ENCODE measurements at regions not wholly inside any gene's neighbourhood (a gene's known extent, or its start where the extent isn't known, plus 50 kb on each side); places are given as distances from the start of the nearest gene placed in this dataset.
"Not testable (repeated sequence)": the region's sequence is repeated elsewhere in the genome, so short reads cannot be mapped to it uniquely, and the experiment has no call there.

- not testable (repeated sequence) for H3K4me1 Mint-ChIP-seq, H3K4me3 Mint-ChIP-seq, H3K9me3 Mint-ChIP-seq, ATAC-seq, H3K27ac Mint-ChIP-seq, H3K36me3 Mint-ChIP-seq
- H3K27me3 Mint-ChIP-seq = peaks cover 31% of the 10 kb centered on the region
Measured at GRCh38 chr6:154639196-154639595, 94.0 kb upstream of the SCAF8 start.

GRCh38 chr6:154648188-154648887 is 84.9 kb upstream of the SCAF8 start:
- H3K4me1 Mint-ChIP-seq = peaks cover 5% of the 10 kb centered on the region
- no peak overlapping the region for H3K27ac Mint-ChIP-seq
- H3K27me3 Mint-ChIP-seq = peaks cover 20% of the 10 kb centered on the region

GRCh38 chr6:154648888-154649205 is 84.4 kb upstream of the SCAF8 start:
- Mint-ChIP-seq H3K36me3 (no peaks in the 10 kb centered on the region), H3K4me3 (no peak overlapping the region), H3K9me3 (no peaks in the 10 kb centered on the region), H3K27ac (no peak overlapping the region), H3K4me1 (peaks cover 5% of the 10 kb centered on the region), H3K27me3 (peaks cover 19% of the 10 kb centered on the region)
- ATAC-seq = no peak

More at GRCh38 chr6:154648188-154648887, 84.9 kb upstream of the SCAF8 start:
- no peaks in the 10 kb centered on the region for H3K9me3 Mint-ChIP-seq
- ATAC-seq = no peak
- no peak overlapping the region for H3K4me3 Mint-ChIP-seq
- no peaks in the 10 kb centered on the region for H3K36me3 Mint-ChIP-seq

- Mint-ChIP-seq H3K36me3 (no peaks in the 10 kb centered on the region), H3K27me3 (peaks cover 10% of the 10 kb centered on the region), H3K27ac (no peak overlapping the region), H3K4me1 (peaks cover 5% of the 10 kb centered on the region), H3K4me3 (no peak overlapping the region), H3K9me3 (no peaks in the 10 kb centered on the region)
- no peak for ATAC-seq
Measured at GRCh38 chr6:154649721-154650120, 83.5 kb upstream of the SCAF8 start.

GRCh38 chr6:154650351-154650750 is 82.9 kb upstream of the SCAF8 start:
- no peak for ATAC-seq
- Mint-ChIP-seq H3K9me3 (no peaks in the 10 kb centered on the region), H3K4me1 (peaks cover 5% of the 10 kb centered on the region), H3K27ac (no peak overlapping the region), H3K36me3 (no peaks in the 10 kb centered on the region), H3K27me3 (peaks cover 9% of the 10 kb centered on the region), H3K4me3 (no peak overlapping the region)

GRCh38 chr6:154651656-154652055 is 81.6 kb upstream of the SCAF8 start:
- Mint-ChIP-seq H3K4me3 (no peak overlapping the region), H3K27ac (no peak overlapping the region), H3K4me1 (peaks cover 5% of the 10 kb centered on the region), H3K9me3 (no peaks in the 10 kb centered on the region), H3K27me3 (no peaks in the 10 kb centered on the region), H3K36me3 (no peaks in the 10 kb centered on the region)
- ATAC-seq = no peak

GRCh38 chr6:154653385-154653784 is 79.8 kb upstream of the SCAF8 start:
- H3K4me3 Mint-ChIP-seq = no peak overlapping the region
- H3K27me3 Mint-ChIP-seq = peaks cover 9% of the 10 kb centered on the region
- H3K4me1 Mint-ChIP-seq = peaks cover 5% of the 10 kb centered on the region
- no peak for ATAC-seq
- no peaks in the 10 kb centered on the region for H3K9me3 Mint-ChIP-seq
- no peak overlapping the region for H3K27ac Mint-ChIP-seq
- no peaks in the 10 kb centered on the region for H3K36me3 Mint-ChIP-seq

- Mint-ChIP-seq H3K9me3 (no peaks in the 10 kb centered on the region), H3K4me3 (no peak overlapping the region), H3K27me3 (peaks cover 9% of the 10 kb centered on the region), H3K27ac (no peak overlapping the region), H3K4me1 (peaks cover 5% of the 10 kb centered on the region), H3K36me3 (no peaks in the 10 kb centered on the region)
- no peak for ATAC-seq
Measured at GRCh38 chr6:154653853-154654252, 79.4 kb upstream of the SCAF8 start.

- Mint-ChIP-seq H3K9me3 (no peaks in the 10 kb centered on the region), H3K4me1 (no peaks in the 10 kb centered on the region), H3K27me3 (peaks cover 9% of the 10 kb centered on the region), H3K27ac (no peak overlapping the region), H3K4me3 (no peak overlapping the region), H3K36me3 (no peaks in the 10 kb centered on the region)
- ATAC-seq = no peak
Measured at GRCh38 chr6:154656660-154657059, 76.6 kb upstream of the SCAF8 start.

GRCh38 chr6:154661768-154662167 is 71.4 kb upstream of the SCAF8 start:
- Mint-ChIP-seq H3K36me3 (no peaks in the 10 kb centered on the region), H3K4me3 (no peak overlapping the region), H3K27ac (no peak overlapping the region), H3K4me1 (no peaks in the 10 kb centered on the region), H3K27me3 (peaks cover 36% of the 10 kb centered on the region), H3K9me3 (no peaks in the 10 kb centered on the region)
- ATAC-seq = no peak

- Mint-ChIP-seq H3K4me1 (no peaks in the 10 kb centered on the region), H3K27ac (no peak overlapping the region), H3K36me3 (no peaks in the 10 kb centered on the region), H3K27me3 (peaks cover 27% of the 10 kb centered on the region), H3K4me3 (no peak overlapping the region), H3K9me3 (no peaks in the 10 kb centered on the region)
- no peak for ATAC-seq
Measured at GRCh38 chr6:154664287-154664686, 68.9 kb upstream of the SCAF8 start.

GRCh38 chr6:154668156-154668555 is 65.1 kb upstream of the SCAF8 start:
- no peak for ATAC-seq
- no peak overlapping the region for H3K4me3 Mint-ChIP-seq
- H3K36me3 Mint-ChIP-seq = no peaks in the 10 kb centered on the region
- no peaks in the 10 kb centered on the region for H3K9me3 Mint-ChIP-seq
- no peaks in the 10 kb centered on the region for H3K4me1 Mint-ChIP-seq
- peaks cover 15% of the 10 kb centered on the region for H3K27me3 Mint-ChIP-seq
- H3K27ac Mint-ChIP-seq = no peak overlapping the region

GRCh38 chr6:154672086-154672485 is 61.1 kb upstream of the SCAF8 start:
- Mint-ChIP-seq H3K36me3 (no peaks in the 10 kb centered on the region), H3K27me3 (no peaks in the 10 kb centered on the region), H3K4me1 (no peaks in the 10 kb centered on the region), H3K9me3 (no peaks in the 10 kb centered on the region), H3K4me3 (no peak overlapping the region), H3K27ac (no peak overlapping the region)
- ATAC-seq = no peak

- Mint-ChIP-seq H3K4me1 (no peaks in the 10 kb centered on the region), H3K27me3 (no peaks in the 10 kb centered on the region), H3K4me3 (no peak overlapping the region), H3K9me3 (no peaks in the 10 kb centered on the region), H3K27ac (no peak overlapping the region), H3K36me3 (no peaks in the 10 kb centered on the region)
- ATAC-seq = no peak
Measured at GRCh38 chr6:154673919-154674318, 59.3 kb upstream of the SCAF8 start.

- ATAC-seq = peak; percentile 99
- Mint-ChIP-seq H3K27ac (no peak overlapping the region), H3K9me3 (no peaks in the 10 kb centered on the region), H3K4me1 (no peaks in the 10 kb centered on the region), H3K36me3 (no peaks in the 10 kb centered on the region), H3K27me3 (no peaks in the 10 kb centered on the region), H3K4me3 (no peak overlapping the region)
Measured at GRCh38 chr6:154675602-154676088, 57.6 kb upstream of the SCAF8 start.

GRCh38 chr6:154682633-154683125 is 50.5 kb upstream of the SCAF8 start:
- Mint-ChIP-seq H3K27me3 (no peaks in the 10 kb centered on the region), H3K9me3 (no peaks in the 10 kb centered on the region), H3K4me3 (peak overlapping the region; percentile 44), H3K4me1 (peaks cover 22% of the 10 kb centered on the region), H3K27ac (peak overlapping the region; percentile 77), H3K36me3 (no peaks in the 10 kb centered on the region)
- ATAC-seq = peak; percentile 62

Measured in stimulated activated memory B cell treated with anti-CD40 and anti-IgM and Interleukin-4, amounts not matched to agents 10 μg/mL and 1 μg/mL and 100 μg/mL, for 72 hours (primary cell).